HEK293 (cell line): ENCODE measurements at regions not wholly inside any gene's neighbourhood (a gene's known extent, or its start where the extent isn't known, plus 50 kb on each side); places are given as distances from the start of the nearest gene placed in this dataset.
"Not testable (repeated sequence)": the region's sequence is repeated elsewhere in the genome, so short reads cannot be mapped to it uniquely, and the experiment has no call there.

Experiments
- CTCF ChIA-PET: fragments of 350-600 bp; formaldehyde crosslinking; extraction: SDS; loops from one replicate; lab custom pipeline; 2021; ENCODE audit warnings: antibody characterized with exemption; lab: Yijun Ruan, JAX
- POLR2A ChIA-PET: fragments of 300-600 bp; formaldehyde crosslinking; extraction: SDS; loops from one replicate; lab custom pipeline; 2020; ENCODE audit warnings: antibody characterized with exemption, inconsistent platforms; lab: Yijun Ruan, JAX
- H3K27ac ChIP-seq: fragments of 200-500 bp; sonication (Bioruptor generic); 2 replicates; pipeline ENCODE4 v1.5.1; 2014; ENCODE audit warnings: low read depth, low read length, control low read depth, inconsistent platforms; ENCODE audit errors: extremely low read depth
- H3K36me3 ChIP-seq, 2 experiments: fragments of 200-500 bp in 1 of 2; sonication (Bioruptor generic) in 1 of 2; 1 replicate in 1 of 2; 2 replicates in 1 of 2; pipeline ENCODE4 v1.5.1; 2014 to 2017; ENCODE audit warnings: inconsistent platforms in 2 of 2, low read length in 2 of 2; ENCODE audit not compliant: control insufficient read depth in 2 of 2, insufficient read depth in 1 of 2
- H3K4me1 ChIP-seq: fragments of 200-500 bp; sonication (Bioruptor generic); 2 replicates; pipeline ENCODE4 v1.5.1; 2014; ENCODE audit warnings: mild to moderate bottlenecking, low read length, inconsistent platforms; ENCODE audit not compliant: control insufficient read depth, insufficient read depth
- H3K4me3 ChIP-seq: 2 replicates; pipeline ENCODE4 v1.5.1; 2011; ENCODE audit warnings: low read depth, mild to moderate bottlenecking, control low read depth, low read length, moderate library complexity
- H3K9me3 ChIP-seq: fragments of 200-500 bp; sonication (Bioruptor generic); 2 replicates; pipeline ENCODE4 v1.5.1; 2014; ENCODE audit warnings: low read depth, low read length, inconsistent platforms; ENCODE audit not compliant: control insufficient read depth, insufficient read depth
- ATF2 ChIP-seq: fragments of 450-650 bp; formaldehyde crosslinking; IDR thresholded peaks from 2 replicates; pipeline ENCODE4 v1.5.1; 2016; ENCODE audit warnings: missing biosample characterization, missing genetic modification characterization, low read depth
- SALL2 ChIP-seq: fragments of 450-650 bp; formaldehyde crosslinking; IDR thresholded peaks from 2 replicates; pipeline ENCODE4 v1.5.0; 2017; ENCODE audit warnings: missing biosample characterization, mild to moderate bottlenecking, missing genetic modification characterization, borderline replicate concordance
- YY1 ChIP-seq: fragments of 450-650 bp; formaldehyde crosslinking; IDR thresholded peaks from 2 replicates; pipeline ENCODE4 v1.5.1; 2018; ENCODE audit warnings: missing biosample characterization, missing genetic modification characterization
- ZBTB48 ChIP-seq: fragments of 450-650 bp; formaldehyde crosslinking; IDR thresholded peaks from 2 replicates; pipeline ENCODE4 v1.5.1; 2016; ENCODE audit warnings: missing biosample characterization, missing genetic modification characterization
- ZFP41 ChIP-seq: fragments of 450-650 bp; formaldehyde crosslinking; IDR thresholded peaks from 2 replicates; pipeline ENCODE4 v1.5.1; 2016; ENCODE audit warnings: missing biosample characterization, missing genetic modification characterization, borderline replicate concordance
- ZNF2 ChIP-seq: fragments of 450-650 bp; formaldehyde crosslinking; IDR thresholded peaks from 2 replicates; pipeline ENCODE4 v1.5.1; 2016; ENCODE audit warnings: missing biosample characterization, missing genetic modification characterization
- ZNF274 ChIP-seq, 2 experiments: fragments of 200-500 bp in 1 of 2; fragments of 450-650 bp in 1 of 2; sonication (Bioruptor generic) in 1 of 2; formaldehyde crosslinking in 1 of 2; IDR thresholded peaks; 2 replicates each; pipeline versions ENCODE4 v1.5.1 to v1.6.1; 2014 to 2016; ENCODE audit warnings: borderline replicate concordance in 1 of 2, inconsistent platforms in 1 of 2, low read length in 1 of 2, missing biosample characterization in 1 of 2, missing genetic modification characterization in 1 of 2
- ZNF292 ChIP-seq: fragments of 450-650 bp; formaldehyde crosslinking; IDR thresholded peaks from 2 replicates; pipeline ENCODE4 v1.5.1; 2016; ENCODE audit warnings: low read depth, missing biosample characterization, missing genetic modification characterization, borderline replicate concordance
- ZNF433 ChIP-seq: fragments of 450-650 bp; formaldehyde crosslinking; IDR thresholded peaks from 2 replicates; pipeline ENCODE4 v1.5.1; 2016; ENCODE audit warnings: missing biosample characterization, missing genetic modification characterization, low read depth
- ZNF555 ChIP-seq: fragments of 450-650 bp; formaldehyde crosslinking; conservative IDR thresholded peaks from 2 replicates; pipeline ENCODE4 v1.5.1; 2017; ENCODE audit warnings: missing biosample characterization, mild to moderate bottlenecking, missing genetic modification characterization, inconsistent platforms
- ZNF660 ChIP-seq: fragments of 450-650 bp; IDR thresholded peaks from 2 replicates; pipeline ENCODE4 v1.5.1; 2018; ENCODE audit warnings: missing biosample characterization, mild to moderate bottlenecking, missing genetic modification characterization
- ZNF670 ChIP-seq: fragments of 450-650 bp; formaldehyde crosslinking; IDR thresholded peaks from 2 replicates; pipeline ENCODE4 v1.5.1; 2016; ENCODE audit warnings: missing biosample characterization, missing genetic modification characterization, low read depth
- ZNF677 ChIP-seq: fragments of 450-650 bp; IDR thresholded peaks from 2 replicates; pipeline ENCODE4 v1.5.0; 2018; ENCODE audit warnings: missing biosample characterization, mild to moderate bottlenecking, missing genetic modification characterization, moderate library complexity
- ZNF837 ChIP-seq: fragments of 450-650 bp; formaldehyde crosslinking; IDR thresholded peaks from 2 replicates; pipeline ENCODE4 v1.5.1; 2016; ENCODE audit warnings: missing biosample characterization, missing genetic modification characterization
- ZSCAN30 ChIP-seq: fragments of 450-650 bp; IDR thresholded peaks from 2 replicates; pipeline ENCODE4 v1.5.1; 2018; ENCODE audit warnings: missing biosample characterization, mild to moderate bottlenecking, missing genetic modification characterization, moderate library complexity
- TF ChIP-seq, protein P1 (sequence below): IDR thresholded peaks from 2 replicates; pipeline ENCODE4 v1.6.1; 2011; ENCODE audit warnings: mild to moderate bottlenecking, low read depth, low read length, borderline replicate concordance
- TF ChIP-seq, protein P2 (sequence below): fragments of 450-650 bp; formaldehyde crosslinking; IDR thresholded peaks from 2 replicates; pipeline ENCODE4; 2016; ENCODE audit warnings: missing biosample characterization, missing genetic modification characterization
- TF ChIP-seq, protein P3 (sequence below): fragments of 450-650 bp; formaldehyde crosslinking; IDR thresholded peaks from 2 replicates; pipeline ENCODE4 v1.5.1; 2016; ENCODE audit warnings: missing biosample characterization, missing genetic modification characterization, borderline replicate concordance

DNA sequence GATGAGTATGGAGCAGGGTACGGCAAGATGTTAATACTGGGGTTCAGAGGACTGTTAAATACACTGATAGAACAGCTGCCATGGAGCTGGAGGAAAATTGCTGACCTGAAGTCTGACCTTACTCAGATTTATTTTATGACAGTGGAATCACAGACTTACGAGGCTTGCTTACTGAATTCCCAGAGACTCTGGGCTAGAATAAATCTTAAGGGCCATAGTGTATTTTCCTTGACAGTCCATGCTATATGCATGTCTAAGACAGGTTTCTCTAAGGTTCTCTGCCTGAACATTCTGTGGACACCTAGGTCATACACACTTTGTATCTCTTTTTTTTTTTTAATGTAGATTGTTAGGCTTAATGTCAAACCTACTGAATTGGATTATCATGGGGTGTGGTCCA is 633.2 kb upstream of the ACTRT1 start:
- Histone ChIP-seq H3K36me3 (no peaks in the 10 kb centered on the region), H3K4me1 (no peaks in the 10 kb centered on the region), H3K27ac (no peak overlapping the region), H3K4me3 (no peak overlapping the region), H3K9me3 (no peaks in the 10 kb centered on the region; the same call in 1 of the 2 replicates)
- no peak for TF ChIP-seq ATF2 (tag by site-specific recombination)
- TF ChIP-seq, protein P1, sequence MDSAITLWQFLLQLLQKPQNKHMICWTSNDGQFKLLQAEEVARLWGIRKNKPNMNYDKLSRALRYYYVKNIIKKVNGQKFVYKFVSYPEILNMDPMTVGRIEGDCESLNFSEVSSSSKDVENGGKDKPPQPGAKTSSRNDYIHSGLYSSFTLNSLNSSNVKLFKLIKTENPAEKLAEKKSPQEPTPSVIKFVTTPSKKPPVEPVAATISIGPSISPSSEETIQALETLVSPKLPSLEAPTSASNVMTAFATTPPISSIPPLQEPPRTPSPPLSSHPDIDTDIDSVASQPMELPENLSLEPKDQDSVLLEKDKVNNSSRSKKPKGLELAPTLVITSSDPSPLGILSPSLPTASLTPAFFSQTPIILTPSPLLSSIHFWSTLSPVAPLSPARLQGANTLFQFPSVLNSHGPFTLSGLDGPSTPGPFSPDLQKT = no peak
- no peak for TF ChIP-seq ZNF837 (tag by site-specific recombination)
- TF ChIP-seq, protein P2, sequence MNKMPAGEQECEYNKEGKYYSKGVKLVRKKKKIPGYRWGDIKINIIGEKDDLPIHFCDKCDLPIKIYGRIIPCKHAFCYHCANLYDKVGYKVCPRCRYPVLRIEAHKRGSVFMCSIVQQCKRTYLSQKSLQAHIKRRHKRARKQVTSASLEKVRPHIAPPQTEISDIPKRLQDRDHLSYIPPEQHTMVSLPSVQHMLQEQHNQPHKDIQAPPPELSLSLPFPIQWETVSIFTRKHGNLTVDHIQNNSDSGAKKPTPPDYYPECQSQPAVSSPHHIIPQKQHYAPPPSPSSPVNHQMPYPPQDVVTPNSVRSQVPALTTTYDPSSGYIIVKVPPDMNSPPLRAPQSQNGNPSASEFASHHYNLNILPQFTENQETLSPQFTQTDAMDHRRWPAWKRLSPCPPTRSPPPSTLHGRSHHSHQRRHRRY (tag by site-specific recombination) = no peak
- TF ChIP-seq ZNF433 (tag by site-specific recombination) = no peak
- TF ChIP-seq ZNF2 (tag by site-specific recombination) = no peak
- no peak for TF ChIP-seq ZNF555 (tag by site-specific recombination)
- TF ChIP-seq SALL2 (tag by site-specific recombination) = no peak
- no peak for TF ChIP-seq YY1 (tag by site-specific recombination)
- TF ChIP-seq ZNF292 = no peak
- TF ChIP-seq ZBTB48 = no peak
- CTCF ChIA-PET = no interaction called here
- POLR2A ChIA-PET = no interaction called here

DNA sequence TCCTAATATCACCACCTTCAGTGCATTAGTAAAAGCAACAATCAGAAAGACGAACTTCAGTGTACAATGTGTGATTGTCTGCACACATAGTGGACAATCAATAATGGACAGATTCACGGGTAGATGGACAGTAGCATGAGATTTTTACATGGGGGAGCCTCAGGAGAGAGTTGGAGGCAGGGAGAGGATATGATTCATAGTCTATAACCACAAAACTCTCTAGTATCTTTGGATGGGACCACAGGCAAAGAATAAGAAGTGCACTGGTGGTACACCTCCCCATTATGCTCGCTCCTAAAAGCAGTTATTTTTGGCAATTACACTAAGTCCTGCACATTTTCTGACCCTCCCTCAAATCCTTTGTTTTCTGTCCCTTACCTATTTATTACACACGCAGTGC is 624.4 kb upstream of the ACTRT1 start:
- no peak overlapping the region for H3K27ac ChIP-seq
- POLR2A ChIA-PET = no interaction called here
- H3K36me3 ChIP-seq = no peaks in the 10 kb centered on the region
- H3K4me3 ChIP-seq = no peak overlapping the region
- no peak for TF ChIP-seq ZNF670 (tag by site-specific recombination)
- TF ChIP-seq, all 188 proteins: peak for 0
- Histone ChIP-seq H3K4me1 (no peaks in the 10 kb centered on the region), H3K9me3 (no peaks in the 10 kb centered on the region)
- CTCF ChIA-PET = no interaction called here

GRCh38 chrX:128674326-128675086 is 622.3 kb upstream of the ACTRT1 start:
- H3K4me3 ChIP-seq, H3K27ac ChIP-seq, H3K9me3 ChIP-seq, CTCF ChIA-PET, H3K4me1 ChIP-seq, POLR2A ChIA-PET, H3K36me3 ChIP-seq: not testable (repeated sequence)

DNA sequence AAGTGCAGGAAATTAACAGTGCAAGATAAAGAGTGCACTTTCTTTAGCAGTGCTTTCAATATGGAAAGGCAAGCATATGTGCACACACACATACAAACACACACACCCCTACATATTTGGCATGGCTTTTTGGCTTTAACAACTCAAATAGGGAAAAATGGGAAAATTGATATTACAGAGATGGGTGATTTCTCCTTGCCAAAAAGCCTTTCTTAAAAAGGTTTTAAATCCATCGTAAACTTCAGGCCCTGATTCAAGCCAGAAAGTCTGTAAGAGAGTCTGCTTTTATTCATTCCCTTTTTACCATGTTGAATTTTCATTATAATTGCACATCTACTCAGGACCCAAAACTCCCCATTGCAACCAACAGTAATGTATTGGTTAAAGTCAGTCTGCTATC is 612.0 kb upstream of the ACTRT1 start:
- H3K27ac ChIP-seq = no peak overlapping the region
- CTCF ChIA-PET = no interaction called here
- no peaks in the 10 kb centered on the region for H3K36me3 ChIP-seq
- no peaks in the 10 kb centered on the region; the same call in 1 of the 2 replicates for H3K9me3 ChIP-seq
- no peak overlapping the region for H3K4me3 ChIP-seq
- POLR2A ChIA-PET = no interaction called here
- H3K4me1 ChIP-seq = no peaks in the 10 kb centered on the region
- TF ChIP-seq ZNF274 (IDR thresholded peaks at IDR 0.05; ENCODE audit: low read length) (no peak), ZNF274 (tag by site-specific recombination; IDR thresholded peaks at IDR 0.05; ENCODE audit: borderline replicate concordance) (no peak), ZSCAN30 (no peak), ZFP41 (tag by site-specific recombination) (no peak), ZNF677 (no peak), ZNF660 (no peak)
- TF ChIP-seq, protein P3, sequence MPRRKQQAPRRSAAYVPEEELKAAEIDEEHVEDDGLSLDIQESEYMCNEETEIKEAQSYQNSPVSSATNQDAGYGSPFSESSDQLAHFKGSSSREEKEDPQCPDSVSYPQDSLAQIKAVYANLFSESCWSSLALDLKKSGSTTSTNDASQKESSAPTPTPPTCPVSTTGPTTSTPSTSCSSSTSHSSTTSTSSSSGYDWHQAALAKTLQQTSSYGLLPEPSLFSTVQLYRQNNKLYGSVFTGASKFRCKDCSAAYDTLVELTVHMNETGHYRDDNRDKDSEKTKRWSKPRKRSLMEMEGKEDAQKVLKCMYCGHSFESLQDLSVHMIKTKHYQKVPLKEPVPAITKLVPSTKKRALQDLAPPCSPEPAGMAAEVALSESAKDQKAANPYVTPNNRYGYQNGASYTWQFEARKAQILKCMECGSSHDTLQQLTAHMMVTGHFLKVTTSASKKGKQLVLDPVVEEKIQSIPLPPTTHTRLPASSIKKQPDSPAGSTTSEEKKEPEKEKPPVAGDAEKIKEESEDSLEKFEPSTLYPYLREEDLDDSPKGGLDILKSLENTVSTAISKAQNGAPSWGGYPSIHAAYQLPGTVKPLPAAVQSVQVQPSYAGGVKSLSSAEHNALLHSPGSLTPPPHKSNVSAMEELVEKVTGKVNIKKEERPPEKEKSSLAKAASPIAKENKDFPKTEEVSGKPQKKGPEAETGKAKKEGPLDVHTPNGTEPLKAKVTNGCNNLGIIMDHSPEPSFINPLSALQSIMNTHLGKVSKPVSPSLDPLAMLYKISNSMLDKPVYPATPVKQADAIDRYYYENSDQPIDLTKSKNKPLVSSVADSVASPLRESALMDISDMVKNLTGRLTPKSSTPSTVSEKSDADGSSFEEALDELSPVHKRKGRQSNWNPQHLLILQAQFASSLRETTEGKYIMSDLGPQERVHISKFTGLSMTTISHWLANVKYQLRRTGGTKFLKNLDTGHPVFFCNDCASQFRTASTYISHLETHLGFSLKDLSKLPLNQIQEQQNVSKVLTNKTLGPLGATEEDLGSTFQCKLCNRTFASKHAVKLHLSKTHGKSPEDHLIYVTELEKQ (tag by site-specific recombination) = no peak
